ENCODE measurements at regions not wholly inside any gene's neighbourhood (a gene's known extent, or its start where the extent isn't known, plus 50 kb on each side); places are given as distances from the start of the nearest gene placed in this dataset.
A peak's percentile ranks its signal among the peaks of the same experiment; 100 is the strongest.
"Not testable (repeated sequence)": the region's sequence is repeated elsewhere in the genome, so short reads cannot be mapped to it uniquely, and the experiment has no call there.

GRCh38 chr3:145219355-145220235 is 941.4 kb downstream of the PLOD2 start:
- H3K27ac ChIP-seq = peak overlapping the region; percentile 46
- no peak for TF ChIP-seq ZFX (IDR thresholded peaks at IDR 0.05; ENCODE audit: borderline replicate concordance)
- no peak for TF ChIP-seq CTCF (IDR thresholded peaks at IDR 0.05)

DNA sequence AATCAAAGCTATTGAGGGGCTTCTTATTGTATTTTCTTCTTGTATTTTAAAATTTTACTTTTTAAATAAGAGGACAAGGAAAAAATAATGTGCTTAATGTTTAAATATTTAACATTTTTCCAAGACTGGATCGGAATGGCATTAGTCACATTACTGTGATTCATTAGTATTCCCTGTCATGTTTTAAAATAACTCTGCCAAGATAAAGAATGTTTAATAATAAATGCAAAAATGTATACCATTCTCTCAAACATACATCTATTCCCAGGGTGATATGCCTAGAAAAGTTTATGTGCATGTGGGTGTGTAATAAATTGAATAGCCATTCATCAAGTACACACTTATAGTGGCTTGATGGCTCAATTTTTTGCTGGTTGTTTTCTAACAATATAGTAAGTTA is 936.1 kb downstream of the PLOD2 start:
- H3K27ac ChIP-seq = no peak overlapping the region
- TF ChIP-seq ZFX (IDR thresholded peaks at IDR 0.05; ENCODE audit: borderline replicate concordance) = no peak
- no peak for TF ChIP-seq CTCF (IDR thresholded peaks at IDR 0.05)

GRCh38 chr3:145243875-145244274 is 917.1 kb downstream of the PLOD2 start:
- H3K27ac ChIP-seq = no peak overlapping the region
- TF ChIP-seq ZFX (IDR thresholded peaks at IDR 0.05; ENCODE audit: borderline replicate concordance) (no peak), CTCF (IDR thresholded peaks at IDR 0.05) (no peak)

GRCh38 chr3:145244327-145244726 is 916.7 kb downstream of the PLOD2 start:
- no peak overlapping the region for H3K27ac ChIP-seq
- TF ChIP-seq CTCF (IDR thresholded peaks at IDR 0.05) (no peak), ZFX (IDR thresholded peaks at IDR 0.05; ENCODE audit: borderline replicate concordance) (no peak)

DNA sequence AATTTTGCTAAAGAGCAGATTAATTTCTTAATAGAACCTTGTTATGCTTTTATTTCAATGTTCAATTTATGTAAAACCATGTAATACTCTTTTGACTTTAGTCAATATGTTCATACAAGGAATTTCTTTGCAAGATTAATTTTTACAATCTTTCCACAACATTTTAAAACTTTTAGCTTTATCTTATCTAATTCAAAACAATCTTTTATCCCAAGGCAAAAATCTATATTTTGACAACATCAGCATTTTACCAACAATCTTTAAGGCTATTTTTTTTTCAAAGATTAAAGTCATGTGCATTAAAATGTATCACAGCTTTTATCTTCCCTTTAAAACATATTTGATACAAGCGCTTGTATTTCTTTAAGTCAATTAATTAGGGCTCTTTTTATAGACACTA is 914.7 kb downstream of the PLOD2 start:
- no peak for TF ChIP-seq ZFX (IDR thresholded peaks at IDR 0.05; ENCODE audit: borderline replicate concordance)
- no peak for TF ChIP-seq CTCF (IDR thresholded peaks at IDR 0.05)

GRCh38 chr3:145248928-145249327 is 912.1 kb downstream of the PLOD2 start:
- no peak for TF ChIP-seq ZFX (IDR thresholded peaks at IDR 0.05; ENCODE audit: borderline replicate concordance)
- no peak for TF ChIP-seq CTCF (IDR thresholded peaks at IDR 0.05)
- no peak overlapping the region for H3K27ac ChIP-seq

More for the DNA sequence above, 914.7 kb downstream of the PLOD2 start:
- no peak overlapping the region for H3K27ac ChIP-seq

- TF ChIP-seq ZFX (IDR thresholded peaks at IDR 0.05; ENCODE audit: borderline replicate concordance) = no peak
- no peak for TF ChIP-seq CTCF (IDR thresholded peaks at IDR 0.05)
- H3K27ac ChIP-seq = no peak overlapping the region
Measured at GRCh38 chr3:145251311-145251710, 909.7 kb downstream of the PLOD2 start.

DNA sequence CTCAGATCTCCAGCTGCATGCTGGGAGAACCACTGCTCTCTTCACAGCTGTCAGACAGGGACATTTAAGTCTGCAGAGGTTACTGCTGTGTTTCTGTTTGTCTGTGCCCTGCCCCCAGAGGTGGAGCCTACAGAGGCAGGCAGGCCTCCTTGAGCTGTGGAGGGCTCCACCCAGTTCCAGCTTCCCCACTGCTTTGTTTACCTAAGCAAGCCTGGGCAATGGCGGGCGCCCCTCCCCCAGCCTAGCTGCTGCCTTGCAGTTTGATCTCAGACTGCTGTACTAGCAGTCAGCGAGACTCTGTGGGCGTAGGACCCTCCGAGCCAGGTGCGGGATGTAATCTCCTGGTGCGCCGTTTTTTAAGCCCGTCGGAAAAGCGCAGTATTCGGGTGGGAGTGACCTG is 903.0 kb downstream of the PLOD2 start:
- H3K27ac ChIP-seq = not testable (repeated sequence)

Data from 22Rv1 (cell line).